ENCODE measurements at regions not wholly inside any gene's neighbourhood (a gene's known extent, or its start where the extent isn't known, plus 50 kb on each side); places are given as distances from the start of the nearest gene placed in this dataset.

DNA sequence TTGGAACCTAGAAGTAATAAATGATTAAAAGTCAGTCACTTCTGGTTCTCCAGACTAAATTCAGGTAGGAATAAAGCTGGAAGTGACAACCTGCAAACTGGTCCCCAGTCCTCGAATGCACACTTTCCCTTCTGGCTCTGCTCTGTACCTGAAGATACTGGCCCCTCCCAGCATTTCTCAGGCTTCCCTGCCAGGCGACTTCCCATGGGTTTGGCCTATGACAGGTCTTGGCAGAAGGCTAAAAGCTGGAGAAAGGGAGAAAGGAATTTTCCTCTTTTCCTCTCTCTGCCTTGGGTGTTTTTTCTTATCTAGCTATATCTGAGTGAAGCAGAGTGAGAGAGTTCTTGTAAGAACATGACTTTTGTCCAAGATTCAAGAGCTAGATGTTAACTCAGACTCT lies 1005.7 kb downstream of the DTWD2 start:
- POLR2A ChIA-PET: no interaction called here
- Histone ChIP-seq H3K4me1 (no peaks in the 10 kb centered on the region), H3K4me3 (no peak overlapping the region), H3K4me2 (no peak overlapping the region), H3K27ac (no peak overlapping the region), H3K9me3 (no peaks in the 10 kb centered on the region)
- DNase-seq (ENCODE audit: low read depth in 1 of 2, low spot score in 1 of 2) (no peak), FAIRE-seq (no peak), ATAC-seq (no peak)
- CTCF ChIA-PET: no interaction called here
- WGBS (ENCODE audit: missing lambda C conversion rate): 3% methylated on average over 2 of the region's 2 CpGs
- no peak for TF ChIP-seq NR3C1 (IDR thresholded peaks at IDR 0.05)
- TF ChIP-seq HEYL (CRISPR knock-in tag; IDR thresholded peaks at IDR 0.05): no peak
- no peak for TF ChIP-seq KDM5A (IDR thresholded peaks at IDR 0.05)
- no peak for TF ChIP-seq HOXB5 (CRISPR knock-in tag; IDR thresholded peaks at IDR 0.05)
- no peak for TF ChIP-seq EHMT2 (IDR thresholded peaks at IDR 0.05; ENCODE audit: low read depth)
- no peak for TF ChIP-seq ELK1 (IDR thresholded peaks at IDR 0.05; ENCODE audit: low read depth, low read length)
- TF ChIP-seq FOSL2 (IDR thresholded peaks at IDR 0.05): no peak
- no peak for TF ChIP-seq FOSL2 (CRISPR knock-in tag; IDR thresholded peaks at IDR 0.05)
- TF ChIP-seq MAZ (IDR thresholded peaks at IDR 0.05; ENCODE audit: borderline replicate concordance, low read depth, low read length): no peak
- no peak for TF ChIP-seq TP53 (CRISPR knock-in tag; IDR thresholded peaks at IDR 0.05)
- TF ChIP-seq PHF8 (IDR thresholded peaks at IDR 0.05; ENCODE audit: borderline replicate concordance, low read depth): no peak
- TF ChIP-seq ZNF302 (CRISPR knock-in tag; IDR thresholded peaks at IDR 0.05): no peak
- no peak for TF ChIP-seq BHLHE40 (IDR thresholded peaks at IDR 0.05; ENCODE audit: low read depth, low read length)
- TF ChIP-seq MAFK (IDR thresholded peaks at IDR 0.05; ENCODE audit: partially characterized antibody): no peak
- TF ChIP-seq, protein P1, sequence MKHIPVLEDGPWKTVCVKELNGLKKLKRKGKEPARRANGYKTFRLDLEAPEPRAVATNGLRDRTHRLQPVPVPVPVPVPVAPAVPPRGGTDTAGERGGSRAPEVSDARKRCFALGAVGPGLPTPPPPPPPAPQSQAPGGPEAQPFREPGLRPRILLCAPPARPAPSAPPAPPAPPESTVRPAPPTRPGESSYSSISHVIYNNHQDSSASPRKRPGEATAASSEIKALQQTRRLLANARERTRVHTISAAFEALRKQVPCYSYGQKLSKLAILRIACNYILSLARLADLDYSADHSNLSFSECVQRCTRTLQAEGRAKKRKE (CRISPR knock-in tag; IDR thresholded peaks at IDR 0.05; ENCODE audit: low read depth): no peak
- TF ChIP-seq RCOR1 (IDR thresholded peaks at IDR 0.05; ENCODE audit: low read depth, low read length): no peak
- TF ChIP-seq ZSCAN20 (CRISPR knock-in tag; IDR thresholded peaks at IDR 0.05): no peak
- TF ChIP-seq TFCP2L1 (CRISPR knock-in tag; IDR thresholded peaks at IDR 0.05): no peak
- TF ChIP-seq, protein P2, sequence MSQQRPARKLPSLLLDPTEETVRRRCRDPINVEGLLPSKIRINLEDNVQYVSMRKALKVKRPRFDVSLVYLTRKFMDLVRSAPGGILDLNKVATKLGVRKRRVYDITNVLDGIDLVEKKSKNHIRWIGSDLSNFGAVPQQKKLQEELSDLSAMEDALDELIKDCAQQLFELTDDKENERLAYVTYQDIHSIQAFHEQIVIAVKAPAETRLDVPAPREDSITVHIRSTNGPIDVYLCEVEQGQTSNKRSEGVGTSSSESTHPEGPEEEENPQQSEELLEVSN (IDR thresholded peaks at IDR 0.05; ENCODE audit: borderline replicate concordance, low read depth): no peak
- no peak for TF ChIP-seq SMC3 (IDR thresholded peaks at IDR 0.05)

- no peak for TF ChIP-seq JUN (IDR thresholded peaks at IDR 0.05)
- TF ChIP-seq RAD21 (conservative IDR thresholded peaks at IDR 0.05 in 1 of 2, IDR thresholded peaks at IDR 0.05 in 1 of 2): no peak
- no peak for TF ChIP-seq ELK1 (IDR thresholded peaks at IDR 0.05; ENCODE audit: low read depth, low read length)
- TF ChIP-seq CHD4 (IDR thresholded peaks at IDR 0.05; ENCODE audit: borderline replicate concordance): no peak
- TF ChIP-seq CBX2 (IDR thresholded peaks at IDR 0.05; ENCODE audit: borderline replicate concordance, low read depth): no peak
- TF ChIP-seq GATA3 (IDR thresholded peaks at IDR 0.05; ENCODE audit: borderline replicate concordance): no peak
- no peak for TF ChIP-seq KDM5A (IDR thresholded peaks at IDR 0.05)
- TF ChIP-seq EHMT2 (IDR thresholded peaks at IDR 0.05; ENCODE audit: low read depth): no peak
- TF ChIP-seq, protein P3, sequence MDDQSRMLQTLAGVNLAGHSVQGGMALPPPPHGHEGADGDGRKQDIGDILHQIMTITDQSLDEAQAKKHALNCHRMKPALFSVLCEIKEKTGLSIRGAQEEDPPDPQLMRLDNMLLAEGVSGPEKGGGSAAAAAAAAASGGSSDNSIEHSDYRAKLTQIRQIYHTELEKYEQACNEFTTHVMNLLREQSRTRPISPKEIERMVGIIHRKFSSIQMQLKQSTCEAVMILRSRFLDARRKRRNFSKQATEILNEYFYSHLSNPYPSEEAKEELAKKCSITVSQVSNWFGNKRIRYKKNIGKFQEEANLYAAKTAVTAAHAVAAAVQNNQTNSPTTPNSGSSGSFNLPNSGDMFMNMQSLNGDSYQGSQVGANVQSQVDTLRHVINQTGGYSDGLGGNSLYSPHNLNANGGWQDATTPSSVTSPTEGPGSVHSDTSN (IDR thresholded peaks at IDR 0.05): no peak
- TF ChIP-seq RCOR1 (IDR thresholded peaks at IDR 0.05; ENCODE audit: low read depth, low read length): no peak
- no peak for TF ChIP-seq ZNF302 (CRISPR knock-in tag; IDR thresholded peaks at IDR 0.05)
- no peak for TF ChIP-seq PHF8 (IDR thresholded peaks at IDR 0.05; ENCODE audit: borderline replicate concordance, low read depth)
- no peak for TF ChIP-seq BCL3 (IDR thresholded peaks at IDR 0.05)
- TF ChIP-seq, protein P2 (IDR thresholded peaks at IDR 0.05; ENCODE audit: borderline replicate concordance, low read depth): no peak
- no peak for TF ChIP-seq POLR2A (IDR thresholded peaks at IDR 0.05; ENCODE audit: low read length)
- H3K4me2 ChIP-seq: no peak overlapping the region
- WGBS (ENCODE audit: missing lambda C conversion rate): 8% methylated on average over 1 of the region's 1 CpG
- CTCF ChIA-PET: no interaction called here
- ATAC-seq (no peak), FAIRE-seq (no peak), DNase-seq (ENCODE audit: low read depth in 1 of 2, low spot score in 1 of 2) (no peak)
- POLR2A ChIA-PET: no interaction called here
- no peak overlapping the region for H3K4me3 ChIP-seq
- H3K27ac ChIP-seq: no peak overlapping the region
- no peaks in the 10 kb centered on the region for H3K4me1 ChIP-seq
- no peaks in the 10 kb centered on the region for H3K9me3 ChIP-seq
Observed at GRCh38 chr5:117973785-117974184, 1014.6 kb downstream of the DTWD2 start.
